Body of pancreas (tissue), 4 donors: ENCODE measurements at regions not wholly inside any gene's neighbourhood (a gene's known extent, or its start where the extent isn't known, plus 50 kb on each side); places are given as distances from the start of the nearest gene placed in this dataset.

Experiments
- CTCF ChIP-seq, 7 experiments: fragments of 450-650 bp in 4 of 7; fragments of 200-600 bp in 3 of 7; sonication (generic) in 3 of 7; IDR thresholded peaks; one replicate each; pipeline ENCODE4 v1.5.1; 2016 to 2019; ENCODE audit warnings: antibody characterized with exemption in 7 of 7
- POLR2A ChIP-seq, 3 donors: fragments of 450-650 bp; IDR thresholded peaks; one replicate each; pipeline ENCODE4 v1.6.1; 2016; ENCODE audit warnings: antibody characterized with exemption in 3 of 3, mild to moderate bottlenecking in 2 of 3

DNA sequence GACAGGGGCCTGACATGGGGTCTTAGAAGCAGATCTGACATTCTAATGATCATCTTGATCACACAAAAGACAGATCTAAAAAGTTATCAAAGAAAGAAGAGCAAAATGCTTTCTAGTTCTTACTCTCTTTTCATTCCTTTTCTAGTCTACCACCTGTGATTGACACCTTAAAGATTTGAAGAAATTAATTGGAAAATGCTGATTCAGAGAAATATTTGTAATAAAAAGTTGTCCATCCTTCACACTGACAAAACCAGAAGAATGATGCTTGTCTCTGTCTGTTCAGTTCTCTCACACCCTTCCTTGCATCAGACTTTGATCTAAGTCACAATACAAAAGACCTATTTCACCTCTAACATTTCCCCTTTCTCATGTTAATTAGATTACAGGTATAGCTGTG lies 182.4 kb downstream of the RAP2A start:
- TF ChIP-seq CTCF (IDR thresholded peaks at IDR 0.05), result no peak
- TF ChIP-seq POLR2A (IDR thresholded peaks at IDR 0.05), result no peak
